HG02884 (cell line): ENCODE measurements at regions not wholly inside any gene's neighbourhood (a gene's known extent, or its start where the extent isn't known, plus 50 kb on each side); places are given as distances from the start of the nearest gene placed in this dataset.

Experiments
- ATAC-seq: cut with Tn5 transposase; IDR thresholded peaks from one replicate; pipeline ENCODE4 v1.9.1; 2021; ENCODE audit warnings: mild to moderate bottlenecking, moderate library complexity; ENCODE audit not compliant: unreplicated experiment

- ATAC-seq = no peak
Measured at GRCh38 chr11:42545954-42546353, 765.8 kb upstream of the API5 start.

DNA sequence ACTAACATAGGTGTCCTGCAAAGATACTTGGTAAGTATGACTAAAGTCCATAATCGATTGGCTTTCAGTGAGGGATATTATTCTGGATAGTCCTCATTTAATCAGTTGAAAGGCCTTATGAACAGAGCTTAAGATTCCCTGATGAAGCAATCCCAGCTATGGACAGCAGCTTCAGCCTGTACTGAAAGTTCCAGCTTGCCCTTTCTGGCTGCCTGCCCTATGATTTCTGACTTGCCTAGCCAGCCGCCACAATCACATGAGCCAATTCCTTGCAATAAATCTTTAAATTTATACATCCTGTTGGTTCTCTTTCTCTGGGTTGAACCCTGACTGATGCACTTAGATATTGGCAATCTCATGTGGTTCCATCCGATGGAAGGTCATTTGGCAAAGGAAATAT lies 759.0 kb upstream of the API5 start:
- ATAC-seq = no peak

DNA sequence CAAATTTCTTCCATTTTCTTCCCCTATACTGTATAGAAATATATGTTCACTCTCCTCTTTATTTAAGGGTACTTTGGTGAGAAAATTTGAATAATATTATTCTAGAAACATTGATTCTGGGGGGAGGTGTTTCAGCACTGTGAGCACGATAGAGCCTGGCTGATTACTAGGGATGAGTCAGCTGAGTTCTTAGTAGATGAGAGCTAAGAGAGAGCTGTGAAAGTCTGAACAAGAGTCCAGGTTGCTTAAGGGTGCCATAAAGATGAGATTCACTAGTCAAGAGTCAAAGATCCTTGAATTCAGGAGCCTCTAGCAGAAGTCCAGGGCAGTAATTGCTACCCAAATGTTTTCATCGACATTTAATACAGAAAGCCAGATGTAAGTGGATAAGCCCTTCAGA lies 756.6 kb upstream of the API5 start:
- no peak for ATAC-seq

- no peak for ATAC-seq
Measured at GRCh38 chr11:42571131-42571877, 740.5 kb upstream of the API5 start.

- ATAC-seq = no peak
Measured at GRCh38 chr11:42571878-42572610, 739.8 kb upstream of the API5 start.

DNA sequence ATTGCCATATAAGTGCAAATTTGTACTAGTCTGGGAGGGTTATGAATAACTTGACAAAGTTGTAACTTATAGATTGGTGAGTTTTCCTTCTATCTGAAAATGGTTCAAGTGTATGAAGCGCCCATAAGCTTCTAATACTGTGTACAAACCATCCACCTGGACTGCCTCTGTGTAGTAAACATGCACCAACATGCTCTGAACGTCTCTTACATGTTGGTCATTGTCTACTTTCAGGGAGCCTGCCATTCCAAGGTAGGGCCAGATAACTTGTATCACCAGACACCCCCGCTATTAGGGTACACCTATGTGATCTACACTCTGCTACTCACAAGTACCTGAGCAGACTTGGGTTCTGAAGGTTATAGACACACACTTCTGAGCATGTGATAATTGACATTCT lies 735.5 kb upstream of the API5 start:
- ATAC-seq = no peak

DNA sequence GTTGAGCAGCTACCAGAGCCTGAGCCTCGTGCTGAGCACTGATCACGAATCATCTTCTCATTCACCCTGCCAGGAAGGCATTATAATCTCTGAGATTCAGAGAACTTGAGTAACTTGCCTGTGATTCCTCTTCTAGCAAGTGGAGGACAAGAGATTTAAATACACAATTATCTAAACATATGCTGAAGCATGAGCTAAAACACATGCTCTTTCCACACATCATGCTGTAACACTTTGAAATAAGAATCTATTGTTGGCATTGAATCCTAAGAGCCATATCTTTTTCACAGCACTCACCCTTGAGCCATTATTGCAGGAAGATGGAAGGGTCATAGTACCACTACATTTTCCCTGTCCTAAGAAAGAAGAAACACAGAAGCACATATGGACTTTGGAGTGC lies 722.5 kb upstream of the API5 start:
- no peak for ATAC-seq

- no peak for ATAC-seq
Measured at GRCh38 chr11:42591841-42592240, 720.0 kb upstream of the API5 start.

DNA sequence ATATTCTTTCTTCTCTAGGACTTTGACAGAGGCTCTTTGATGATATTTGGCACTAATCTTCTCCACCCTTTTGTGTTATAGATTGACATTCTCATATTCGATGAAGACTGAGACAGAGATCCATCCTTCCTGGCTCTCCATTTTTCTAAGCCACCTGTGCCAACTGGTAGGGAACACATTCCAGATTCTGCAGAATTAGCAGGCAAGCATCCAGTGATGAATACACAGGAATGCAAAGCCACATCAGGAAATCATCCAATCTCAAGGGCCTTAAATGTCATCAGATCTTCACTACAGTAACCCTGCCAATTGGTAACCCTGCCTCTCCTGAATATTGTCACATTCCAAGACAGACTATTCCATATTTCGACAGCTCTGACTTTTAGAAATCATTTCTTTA lies 718.4 kb upstream of the API5 start:
- ATAC-seq = no peak

GRCh38 chr11:42595876-42596275 lies 715.9 kb upstream of the API5 start:
- ATAC-seq = no peak

DNA sequence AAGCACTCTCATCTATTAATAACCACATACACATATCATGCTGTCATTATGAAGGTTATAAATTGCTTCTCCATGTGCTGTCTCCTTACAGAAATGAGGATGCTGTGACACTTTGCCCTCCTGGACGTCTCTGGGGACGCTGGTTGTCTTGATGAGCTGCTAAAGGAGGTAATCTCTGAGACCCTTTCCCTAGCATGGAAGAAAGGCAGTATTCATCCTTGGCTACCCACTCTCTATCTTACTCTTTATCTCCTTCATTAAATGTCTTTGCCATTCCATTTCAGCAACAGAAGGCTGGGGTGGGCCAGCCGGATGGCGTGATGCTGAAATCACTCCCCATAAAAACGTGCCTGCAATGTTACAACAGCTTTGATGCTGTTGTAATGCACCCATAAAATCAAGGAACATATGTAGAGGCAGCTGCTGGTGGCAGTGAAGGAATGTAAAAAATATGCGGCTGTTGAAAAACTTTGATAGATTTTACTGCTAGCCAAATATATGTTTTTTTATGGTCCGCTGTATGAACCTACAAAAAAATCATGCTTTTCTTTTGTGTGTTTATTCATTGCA lies 715.1 kb upstream of the API5 start:
- no peak for ATAC-seq

DNA sequence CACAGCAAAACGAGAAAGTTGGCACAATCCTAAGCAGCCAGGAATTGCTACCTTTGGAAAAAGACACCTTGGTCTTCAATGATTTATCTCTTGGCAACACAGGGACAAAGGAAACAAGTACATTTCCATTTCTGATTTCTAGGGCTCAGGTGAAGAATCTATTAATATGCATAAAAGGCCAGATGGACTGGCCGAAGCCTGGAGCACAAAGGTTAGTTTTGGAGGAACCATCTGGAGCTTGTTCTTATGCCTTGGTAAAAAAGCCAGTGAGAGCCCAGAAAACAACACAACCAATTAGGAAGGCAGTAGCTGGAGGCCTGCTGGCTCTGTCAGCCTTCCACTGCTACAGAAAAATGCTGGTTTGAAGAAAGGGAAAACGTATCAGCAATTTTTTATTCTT lies 713.5 kb upstream of the API5 start:
- no peak for ATAC-seq

GRCh38 chr11:42620796-42621195 lies 691.0 kb upstream of the API5 start:
- ATAC-seq = no peak

- ATAC-seq = no peak
Measured at GRCh38 chr11:42625757-42626665, 685.8 kb upstream of the API5 start.

GRCh38 chr11:42631220-42631843 lies 680.5 kb upstream of the API5 start:
- ATAC-seq = no peak

GRCh38 chr11:42646959-42647358 lies 664.8 kb upstream of the API5 start:
- no peak for ATAC-seq

GRCh38 chr11:42647993-42648392 lies 663.8 kb upstream of the API5 start:
- no peak for ATAC-seq

- ATAC-seq = no peak
Measured at GRCh38 chr11:42651621-42652020, 660.2 kb upstream of the API5 start.

DNA sequence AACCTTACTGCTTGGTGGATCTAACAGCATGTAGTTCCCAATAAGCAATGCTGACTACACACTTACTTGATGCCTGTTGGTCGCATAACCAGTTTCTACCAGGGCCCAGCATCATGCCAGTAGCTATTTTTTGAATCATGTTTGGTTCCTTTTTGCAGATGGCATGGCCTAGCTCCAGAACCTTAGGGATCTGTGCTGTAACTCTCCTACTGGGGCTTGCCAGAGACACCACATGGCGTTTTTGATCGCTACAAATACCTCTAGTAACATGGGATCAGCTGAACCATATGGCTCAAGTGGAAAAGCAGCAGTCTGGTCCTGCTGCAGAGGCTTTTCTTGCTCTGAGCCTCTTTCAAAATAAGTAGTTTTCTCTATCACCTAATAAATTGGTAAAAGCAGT lies 654.6 kb upstream of the API5 start:
- ATAC-seq = no peak

- no peak for ATAC-seq
Measured at GRCh38 chr11:42661942-42662341, 649.9 kb upstream of the API5 start.
